Fibroblast of skin of right biceps (primary cell): ENCODE measurements at regions not wholly inside any gene's neighbourhood (a gene's known extent, or its start where the extent isn't known, plus 50 kb on each side); places are given as distances from the start of the nearest gene placed in this dataset.
"Not testable (repeated sequence)": the region's sequence is repeated elsewhere in the genome, so short reads cannot be mapped to it uniquely, and the experiment has no call there.

ENCODE experiments used
- DNase-seq: peaks from one replicate; pipeline ENCODE4 v3.0.0-alpha.2; 2013

DNA sequence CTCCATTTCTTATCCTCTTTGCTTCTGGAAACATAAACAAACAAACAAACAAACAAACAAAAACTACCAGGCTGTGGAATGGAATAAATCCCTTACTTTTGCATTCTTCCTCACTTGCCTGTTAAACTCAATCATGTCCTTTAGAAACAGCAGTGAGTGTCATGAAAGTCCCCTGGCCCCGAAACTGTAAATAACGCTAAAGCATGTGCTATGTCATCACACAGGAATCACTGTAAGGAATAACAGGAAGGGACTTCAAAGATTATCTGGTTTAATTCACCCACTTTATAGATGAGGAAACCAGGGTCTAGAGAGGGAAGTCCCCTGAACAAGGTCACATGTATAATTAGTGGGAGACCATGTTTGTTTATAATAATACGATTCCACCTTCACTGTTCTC, 159.4 kb upstream of the MEOX2 start:
- DNase-seq: no peak

DNA sequence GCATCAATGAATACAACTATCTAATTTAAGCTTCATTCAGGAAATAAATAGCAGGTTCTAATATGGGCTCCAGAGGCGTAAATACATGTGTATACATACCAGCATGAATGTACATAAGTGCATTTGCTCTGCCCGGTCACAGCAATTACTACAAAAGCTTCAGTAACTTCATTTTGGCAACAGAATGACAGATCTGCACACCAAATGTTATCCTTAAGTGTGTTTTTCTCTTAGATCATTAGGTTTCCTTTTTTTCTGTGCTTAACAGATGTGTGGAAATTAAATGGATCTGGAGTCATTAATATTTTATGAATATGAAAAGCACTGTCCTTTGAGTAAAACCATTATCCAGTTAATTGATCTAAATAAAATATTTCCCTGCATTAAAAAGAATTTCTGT, 159.0 kb upstream of the MEOX2 start:
- no peak for DNase-seq

DNA sequence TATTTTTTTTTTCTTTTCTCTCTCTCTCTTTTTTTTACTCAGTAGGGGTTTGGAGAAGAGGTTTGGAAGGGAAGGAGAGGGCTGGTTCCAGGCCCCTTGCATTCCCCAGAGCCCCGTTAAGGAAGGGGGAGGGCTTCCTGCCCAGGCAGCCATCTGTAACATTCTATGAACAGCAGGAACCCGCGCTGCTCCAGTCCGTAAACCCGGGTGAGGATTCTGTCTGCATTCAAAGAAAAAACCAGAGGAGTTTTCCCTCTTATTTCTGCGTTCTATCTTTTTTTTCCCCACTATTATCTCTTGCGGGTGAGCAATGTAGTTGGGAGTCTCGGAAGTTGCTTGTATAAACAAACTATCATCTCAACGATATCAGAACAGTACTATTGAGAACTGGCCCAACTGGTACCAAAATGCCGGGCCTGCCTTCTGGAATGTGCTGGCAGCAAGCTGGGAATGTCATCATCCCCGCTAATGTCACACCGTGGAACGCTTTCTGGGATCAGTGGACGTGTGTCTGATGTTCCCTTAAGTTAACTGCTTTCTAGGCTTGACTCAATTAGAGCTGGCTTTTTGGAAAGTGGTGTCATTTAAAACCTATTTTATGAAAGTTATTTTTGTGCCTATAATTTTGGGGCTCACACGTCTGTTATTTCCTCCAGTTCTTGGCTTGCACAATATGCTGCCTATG, 153.1 kb upstream of the MEOX2 start:
- peak; percentile 68 for DNase-seq

DNA sequence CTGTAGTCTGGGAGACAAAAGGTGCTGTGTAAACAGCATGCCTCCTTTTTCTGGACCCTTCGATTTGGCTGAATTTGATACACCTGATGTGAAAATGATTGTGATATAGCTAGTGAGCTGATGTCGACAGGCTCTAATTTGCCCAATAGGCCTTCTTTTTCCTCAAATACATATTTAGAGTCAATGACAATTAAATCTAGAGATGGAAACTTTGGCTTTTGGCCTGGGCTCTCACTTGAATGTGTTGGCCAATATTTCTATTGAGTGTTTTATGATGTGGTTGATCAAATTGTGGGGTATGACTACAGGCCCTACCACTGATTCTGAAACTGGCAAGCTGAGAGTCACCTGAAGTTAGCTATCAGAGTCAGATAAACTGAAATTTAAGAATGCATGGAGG, 151.8 kb upstream of the MEOX2 start:
- DNase-seq: no peak

DNA sequence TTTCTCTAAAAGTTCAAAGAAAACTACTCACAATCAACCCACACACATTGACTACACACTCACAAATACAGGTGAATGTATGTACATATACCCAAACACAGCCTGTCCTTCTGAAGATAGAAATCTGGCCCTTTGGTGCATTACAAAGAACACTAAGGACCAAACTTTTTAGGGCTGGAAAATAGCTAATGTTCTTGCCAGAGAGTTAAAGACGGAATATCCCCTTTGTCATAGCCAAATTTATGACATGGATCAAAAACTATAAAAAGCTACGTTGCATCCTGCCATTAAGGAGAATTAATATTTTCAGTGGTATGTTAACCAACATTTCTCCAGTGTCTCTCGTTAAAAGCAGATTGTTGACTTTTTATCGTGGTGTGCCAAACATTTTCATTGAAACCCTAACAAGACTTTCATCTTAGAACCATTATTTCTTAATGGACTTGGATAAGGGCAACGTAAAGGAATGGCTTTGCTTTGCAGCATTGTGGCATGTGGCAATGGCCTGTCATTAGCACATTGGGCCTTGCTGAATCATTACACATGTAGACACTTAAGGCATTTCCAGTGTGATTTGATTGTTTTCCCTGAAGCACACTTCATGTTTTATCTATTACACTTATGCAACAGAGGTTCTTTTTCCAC, 150.9 kb upstream of the MEOX2 start:
- DNase-seq: peak; percentile 60

DNA sequence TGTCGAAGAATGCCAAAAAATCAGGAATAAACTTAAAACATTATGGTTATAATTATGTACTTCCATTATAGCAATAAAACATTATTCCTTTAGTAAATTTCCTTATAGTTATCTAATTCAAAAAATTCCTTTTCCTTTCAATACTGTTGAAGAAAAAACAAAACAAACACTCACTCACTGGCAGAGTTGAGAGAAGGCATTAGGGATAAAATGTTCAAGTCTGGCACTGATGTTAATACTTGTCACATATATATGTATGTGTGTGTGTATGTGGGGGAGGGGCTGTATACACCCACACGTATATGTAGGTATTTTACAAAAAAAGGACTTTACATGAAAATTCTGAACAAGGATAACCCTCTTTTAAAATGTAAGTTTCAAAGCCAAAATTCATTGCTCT, 150.2 kb upstream of the MEOX2 start:
- no peak for DNase-seq

DNA sequence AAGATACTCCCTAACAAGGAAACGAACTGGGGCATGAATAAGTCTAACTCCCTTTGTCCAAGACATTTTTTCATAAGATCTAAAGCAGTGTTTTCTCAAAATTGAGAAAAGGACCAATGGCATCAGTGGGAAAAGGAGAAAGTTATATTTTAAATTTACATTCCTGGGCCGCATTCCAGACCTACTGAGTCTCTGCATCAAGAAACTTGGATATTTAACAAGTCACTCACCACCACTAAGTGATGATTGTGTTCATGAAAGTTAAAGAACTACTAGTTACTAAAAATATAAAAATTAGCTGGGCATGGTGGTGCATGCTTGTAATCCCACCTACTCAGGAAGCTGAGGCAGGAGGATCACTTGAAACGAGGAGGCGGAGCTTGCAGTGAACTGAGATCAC, 149.6 kb upstream of the MEOX2 start:
- DNase-seq: peak; percentile 85

DNA sequence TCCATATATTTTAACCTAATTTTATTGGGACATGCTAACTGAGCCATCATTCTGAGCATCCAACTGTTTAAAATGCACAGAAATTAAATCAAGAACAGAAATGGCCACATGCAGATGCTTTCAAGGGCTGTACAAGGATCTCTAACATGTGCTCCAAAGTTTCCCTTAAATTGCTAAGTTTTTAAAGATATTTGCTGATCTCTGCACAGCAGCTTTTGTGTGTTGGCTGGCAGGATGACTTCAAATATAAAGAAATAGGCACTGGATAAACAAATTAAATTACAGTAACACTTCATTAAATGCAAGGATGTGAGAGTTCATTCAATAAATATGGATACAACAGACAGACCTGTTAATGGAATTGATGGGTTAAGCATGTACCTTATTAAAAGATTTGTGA, 148.0 kb upstream of the MEOX2 start:
- no peak for DNase-seq

DNA sequence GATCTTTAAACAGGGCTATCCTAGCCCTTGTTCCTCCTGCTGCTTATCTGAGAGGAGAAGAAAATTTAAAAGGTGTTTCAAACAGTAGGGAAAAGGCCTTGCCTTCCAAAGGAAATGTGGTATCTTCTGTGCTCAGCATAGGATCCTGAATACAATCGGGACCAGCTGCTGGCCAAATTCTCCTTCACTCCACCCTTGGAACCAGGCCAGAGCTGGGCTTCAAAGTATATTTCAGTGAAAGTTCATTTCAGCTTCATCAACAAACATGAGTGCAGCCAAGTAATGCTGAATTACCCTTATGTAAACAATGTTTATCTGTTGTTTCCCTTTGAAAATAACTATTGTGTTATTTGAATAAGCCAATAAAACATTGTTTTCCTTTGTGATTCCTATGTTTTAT, 146.5 kb upstream of the MEOX2 start:
- DNase-seq: no peak

DNA sequence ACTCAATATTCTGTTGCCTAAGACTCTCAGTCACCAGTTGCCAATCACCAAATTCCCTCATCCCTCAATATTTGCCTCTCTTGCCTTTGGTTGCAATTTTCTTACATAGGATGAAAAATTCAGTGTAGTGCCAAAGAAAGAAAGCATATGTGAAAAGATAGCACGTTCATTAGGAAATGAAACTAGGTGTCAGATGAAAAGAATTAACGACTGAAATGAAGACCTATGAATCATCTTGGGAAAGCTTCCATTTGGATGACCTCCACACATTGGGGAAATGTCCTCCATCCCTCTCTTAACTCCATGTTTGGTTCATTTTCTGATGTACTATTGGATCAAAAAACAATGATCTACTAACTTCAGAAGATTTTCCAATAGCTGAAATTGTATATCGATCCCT, 145.1 kb upstream of the MEOX2 start:
- DNase-seq: no peak

DNA sequence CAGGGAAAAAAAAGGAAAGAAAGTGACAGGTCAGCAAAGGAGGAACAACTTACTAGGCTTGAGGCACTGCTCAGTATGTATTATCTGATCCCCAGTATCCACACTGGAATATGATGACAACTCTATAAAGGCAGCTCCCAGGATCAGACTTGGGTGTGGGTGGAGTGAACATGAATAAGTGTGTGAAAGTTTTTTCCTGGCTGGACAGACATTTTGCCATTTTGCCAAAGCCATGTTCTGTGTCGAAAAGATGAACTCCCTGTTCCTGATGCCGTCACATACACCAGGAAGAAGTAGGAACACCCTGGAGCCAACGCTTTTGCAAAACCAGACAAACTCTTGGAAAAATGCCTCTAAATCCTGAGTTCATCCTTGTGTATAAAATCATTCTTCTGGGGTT, 143.2 kb upstream of the MEOX2 start:
- DNase-seq: no peak

DNA sequence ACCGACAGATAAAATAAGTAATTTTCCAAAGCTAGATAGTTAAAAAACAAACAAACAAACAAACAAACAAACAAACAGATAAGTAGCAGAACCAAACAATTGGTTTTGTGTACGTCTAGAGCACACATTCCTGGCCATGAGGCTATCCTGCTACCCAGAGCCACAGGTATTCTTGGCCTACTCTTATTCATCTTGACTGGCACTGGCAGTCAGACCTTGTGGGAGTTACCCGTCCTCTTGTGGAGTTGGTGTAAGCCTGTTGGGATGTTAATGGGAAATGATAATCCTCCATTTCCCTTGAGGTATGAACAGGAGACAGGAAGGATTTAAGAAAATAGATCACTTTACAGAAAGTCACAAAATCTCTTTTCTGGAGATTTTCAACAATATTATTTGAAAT, 142.4 kb upstream of the MEOX2 start:
- DNase-seq: no peak

DNA sequence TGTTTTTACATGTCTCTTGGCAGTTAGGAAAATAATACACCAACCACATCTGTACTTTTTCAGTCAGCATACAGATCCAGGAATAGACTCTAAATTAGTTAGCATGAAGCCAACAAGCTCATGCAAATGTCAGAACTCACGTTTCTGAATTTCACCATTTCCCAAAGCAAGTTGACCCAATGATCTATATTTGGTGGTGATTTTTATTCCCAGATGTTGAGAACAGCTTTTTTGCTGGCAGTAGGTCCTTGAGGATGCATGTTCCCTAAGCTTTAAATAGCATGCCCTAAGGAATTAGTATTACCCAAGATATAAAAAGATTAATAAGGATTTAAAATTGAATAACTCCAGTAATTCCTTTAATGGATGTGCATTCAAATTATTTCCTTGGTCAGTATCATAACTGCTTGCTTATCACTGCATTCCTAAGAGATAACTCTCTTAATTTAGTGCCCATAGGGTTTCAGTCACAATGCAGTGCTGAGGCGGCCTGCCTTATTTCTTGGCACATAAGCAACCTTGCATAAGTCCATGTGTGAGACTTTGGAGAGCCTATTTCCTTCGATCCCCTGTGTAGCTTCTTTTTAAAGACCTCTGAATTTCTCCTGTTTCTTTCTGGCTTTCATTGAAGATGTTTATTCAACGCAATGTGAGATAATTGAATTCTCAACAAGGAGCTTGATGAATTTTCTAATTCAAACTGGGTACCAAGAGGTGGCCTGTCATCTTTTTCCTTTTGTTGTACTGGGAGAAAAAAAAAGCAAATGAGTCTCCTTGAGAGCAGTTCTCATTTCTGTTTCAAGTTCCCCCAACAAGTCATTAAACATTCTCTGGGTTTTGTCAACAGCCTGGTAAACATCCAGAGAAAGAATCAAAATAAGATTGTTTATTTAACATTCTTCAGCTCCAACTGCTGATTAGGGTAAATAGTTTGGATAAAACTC, 135.3 kb upstream of the MEOX2 start:
- peak; percentile 34 for DNase-seq

DNA sequence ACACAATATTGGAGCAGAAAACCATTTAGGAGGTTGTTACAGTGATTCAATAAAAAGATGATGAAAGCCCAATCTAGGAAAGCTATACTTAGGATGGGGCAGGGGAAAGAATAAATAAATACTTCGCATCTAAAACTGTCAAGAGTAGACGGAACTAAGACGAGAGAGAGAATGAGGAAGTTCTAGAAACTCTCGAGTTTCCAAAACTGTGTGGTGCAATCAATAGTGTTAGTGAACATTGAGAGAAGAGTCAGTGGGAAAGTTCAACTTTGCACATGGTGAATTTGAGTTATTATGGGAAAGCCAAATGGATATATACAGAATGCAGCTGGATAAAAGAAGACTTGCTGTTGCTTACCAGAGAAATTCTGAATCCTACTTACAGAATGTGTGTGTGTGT, 133.8 kb upstream of the MEOX2 start:
- no peak for DNase-seq

DNA sequence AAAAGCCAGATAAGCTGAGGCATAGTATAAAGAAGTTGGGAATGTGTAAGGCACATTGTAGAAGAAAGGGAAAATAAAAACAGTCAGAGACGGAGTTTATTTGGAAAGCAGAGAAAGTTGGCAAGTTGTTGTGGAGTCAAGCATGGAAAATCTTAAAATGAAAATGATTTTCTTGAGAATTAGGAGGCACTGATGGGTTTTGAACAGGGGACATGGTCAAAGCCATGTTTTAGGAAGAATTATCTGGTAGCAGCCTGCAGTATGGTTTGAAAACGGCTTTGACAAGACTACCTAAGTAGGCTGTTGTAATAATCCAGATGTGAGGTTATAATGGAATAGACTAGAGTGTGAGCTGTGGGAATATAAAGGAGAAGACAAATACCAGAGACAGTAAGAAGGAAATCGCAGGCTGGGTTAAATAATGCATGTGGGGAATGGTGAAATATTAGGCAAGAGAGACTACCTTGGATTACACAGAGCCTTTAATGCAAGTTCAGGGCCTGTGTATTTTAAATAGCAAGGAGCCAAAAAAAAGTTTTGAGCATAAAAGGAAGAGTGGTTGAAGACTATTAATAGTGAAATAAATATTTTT, 130.4 kb upstream of the MEOX2 start:
- DNase-seq: no peak

DNA sequence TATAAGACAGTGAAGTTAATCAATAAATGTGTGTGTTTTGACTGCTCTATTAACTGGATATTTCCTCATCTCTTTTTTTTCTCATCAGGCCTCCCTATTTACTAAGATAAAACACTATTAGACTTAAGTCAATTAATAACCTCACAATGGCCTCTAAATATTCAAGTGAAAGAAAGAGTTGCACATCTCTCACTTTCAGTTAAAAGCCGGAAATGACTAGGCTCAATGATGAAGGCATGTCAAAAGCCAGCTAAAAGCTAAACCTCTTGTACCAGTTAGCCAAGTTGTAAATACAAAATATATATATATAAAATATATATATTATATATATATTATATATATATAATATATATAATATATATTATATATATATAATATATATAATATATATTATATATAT, 127.0 kb upstream of the MEOX2 start:
- no peak for DNase-seq

DNA sequence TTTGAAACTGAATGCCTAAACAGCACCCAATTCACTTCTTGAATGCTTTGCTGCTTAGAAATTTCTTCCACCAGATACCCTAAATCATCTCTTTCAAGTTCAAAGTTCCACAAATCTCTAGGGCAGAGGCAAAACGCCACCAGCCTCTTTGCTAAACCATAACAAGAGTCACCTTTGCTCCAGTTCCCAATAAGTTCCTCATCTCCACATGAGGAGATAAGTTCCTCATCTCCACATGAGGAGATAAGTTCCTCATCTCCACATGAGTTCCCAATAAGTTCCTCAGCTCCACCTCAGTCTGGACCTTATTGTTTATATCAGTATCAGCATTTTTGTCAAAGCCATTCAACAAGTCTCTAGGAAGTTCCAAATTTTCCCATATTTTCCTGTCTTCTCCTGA, 123.9 kb upstream of the MEOX2 start:
- DNase-seq: not testable (repeated sequence)

DNA sequence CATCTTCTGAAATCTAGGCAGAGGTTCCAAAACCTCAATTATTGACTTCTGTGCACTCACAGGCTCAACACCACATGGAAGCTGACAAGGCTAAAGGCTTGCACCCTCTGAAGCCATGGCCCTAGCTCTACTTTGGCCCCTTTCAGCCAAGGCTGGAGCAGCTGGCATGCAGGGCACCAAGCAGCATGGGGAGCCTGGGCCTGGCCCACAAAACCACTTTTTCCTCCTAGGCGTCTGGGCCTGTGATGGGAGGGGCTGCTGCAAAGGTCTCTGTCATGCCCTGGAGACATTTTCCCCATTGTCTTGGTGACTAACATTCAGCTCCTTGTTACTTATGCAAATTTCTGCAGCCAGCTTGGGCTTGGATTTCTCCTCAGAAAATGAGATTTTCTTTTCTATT, 123.5 kb upstream of the MEOX2 start:
- not testable (repeated sequence) for DNase-seq

DNA sequence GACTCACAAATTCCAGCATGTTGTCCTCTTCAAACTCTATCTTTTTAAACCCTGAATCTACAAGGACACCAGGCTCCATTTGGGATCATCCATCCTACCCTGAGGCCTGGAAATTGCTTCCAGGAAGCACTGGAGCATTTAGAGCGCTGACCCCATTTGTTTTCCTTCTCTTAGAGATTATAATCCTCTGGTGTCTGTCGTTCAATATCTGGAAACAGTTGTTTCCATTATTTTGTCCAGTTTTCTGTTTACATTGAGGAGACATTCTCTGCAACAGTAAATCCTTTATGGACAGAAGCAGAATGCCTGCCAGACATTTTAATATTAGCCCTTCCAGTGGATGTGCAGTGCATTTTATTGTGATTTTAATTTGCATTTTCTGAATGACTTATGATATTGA, 119.4 kb upstream of the MEOX2 start:
- DNase-seq: no peak

DNA sequence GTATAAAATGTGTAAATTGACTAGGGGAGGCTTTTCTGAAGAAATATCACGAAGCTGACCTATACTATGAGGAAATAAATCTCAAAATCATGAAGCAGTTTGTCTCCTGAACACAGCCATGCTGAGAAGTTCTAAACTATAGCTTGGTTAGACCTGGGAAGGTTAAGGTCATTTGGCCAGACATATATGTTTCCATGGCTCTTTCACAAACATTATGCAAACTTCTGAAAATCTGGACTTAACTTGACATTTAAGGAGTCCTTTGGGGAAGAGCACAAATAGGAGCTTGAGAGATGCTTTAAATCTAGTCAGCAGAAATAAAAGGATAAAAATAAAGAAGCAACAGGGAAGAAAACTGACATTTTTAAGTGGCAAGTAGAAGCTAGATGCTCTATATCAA, 115.9 kb upstream of the MEOX2 start:
- no peak for DNase-seq

DNA sequence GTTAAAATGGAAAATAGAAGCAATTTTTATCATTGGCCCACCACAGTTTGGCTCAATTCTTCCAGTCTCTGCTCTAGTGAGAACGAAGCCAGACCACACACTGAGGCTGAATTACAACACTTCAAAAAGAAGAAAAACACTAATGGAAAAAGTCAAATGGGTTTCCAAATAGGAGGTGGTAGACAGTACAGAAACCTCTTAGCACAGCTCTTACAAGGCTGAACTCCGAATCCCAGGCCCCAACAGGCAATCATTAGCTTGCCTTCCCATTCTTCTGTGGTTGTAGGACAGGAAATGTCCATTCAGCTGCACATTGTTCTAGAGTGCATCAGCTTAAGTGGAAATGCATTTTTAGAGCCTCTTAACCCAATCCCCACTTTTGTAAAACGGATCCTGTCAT, 115.1 kb upstream of the MEOX2 start:
- DNase-seq: peak; percentile 85

DNA sequence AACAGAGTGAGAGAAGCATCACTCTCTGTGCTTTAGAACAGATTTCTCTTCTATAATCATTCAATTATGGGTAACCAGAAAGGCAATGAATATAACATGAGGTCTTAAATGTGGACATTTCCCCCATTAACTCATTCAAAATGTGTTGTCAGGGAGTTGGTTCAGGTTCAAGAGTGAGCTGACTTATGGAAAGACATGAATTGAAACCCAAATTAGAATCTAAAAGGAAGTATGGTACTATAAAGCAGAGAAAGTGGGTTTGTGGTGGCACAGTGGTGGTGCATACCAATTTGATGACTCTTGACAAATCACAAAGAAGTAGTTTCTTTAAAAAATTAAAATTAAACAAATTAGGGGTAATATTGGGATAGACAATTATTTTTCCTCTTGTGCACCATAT, 114.6 kb upstream of the MEOX2 start:
- DNase-seq: peak; percentile 39

DNA sequence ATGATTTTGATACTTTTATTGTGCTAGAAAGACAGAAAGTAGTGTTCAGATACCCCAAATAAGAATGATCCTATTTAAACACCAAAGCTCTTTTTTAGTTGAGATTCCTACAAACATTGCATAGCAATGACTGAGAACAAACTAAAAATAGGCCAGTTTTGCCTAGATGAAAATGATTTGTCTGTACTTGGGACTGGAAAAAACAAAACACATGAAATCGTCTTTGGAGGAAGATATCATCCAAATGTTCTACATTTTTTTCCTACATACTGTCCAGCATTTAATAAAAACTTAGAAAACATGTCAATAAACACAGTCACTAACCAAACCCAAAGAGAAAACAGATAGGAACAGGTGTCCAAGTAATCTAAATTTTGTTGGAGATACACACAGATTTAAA, 111.6 kb upstream of the MEOX2 start:
- DNase-seq: no peak

DNA sequence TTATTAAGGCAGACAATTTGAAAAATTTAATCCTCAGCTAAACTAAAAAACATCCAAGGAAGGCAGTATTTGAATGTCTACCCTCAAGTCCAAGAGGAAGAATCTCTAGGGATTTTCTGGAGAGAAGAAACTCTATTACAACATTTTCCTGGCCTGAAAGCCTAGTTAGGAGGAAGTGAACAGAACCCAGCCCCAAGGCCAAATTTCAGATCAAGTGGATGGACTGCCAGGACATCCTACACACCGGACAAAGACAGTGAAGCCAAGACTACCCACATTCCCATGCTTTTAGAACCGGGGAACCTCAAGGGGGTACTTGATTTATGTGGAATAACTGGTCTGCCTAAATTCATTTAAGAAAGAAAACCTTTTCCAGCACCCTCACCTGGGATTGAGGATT, 108.9 kb upstream of the MEOX2 start:
- DNase-seq: no peak
